ENCODE measurements at regions not wholly inside any gene's neighbourhood (a gene's known extent, or its start where the extent isn't known, plus 50 kb on each side); places are given as distances from the start of the nearest gene placed in this dataset.
"Not testable (repeated sequence)": the region's sequence is repeated elsewhere in the genome, so short reads cannot be mapped to it uniquely, and the experiment has no call there.

DNA sequence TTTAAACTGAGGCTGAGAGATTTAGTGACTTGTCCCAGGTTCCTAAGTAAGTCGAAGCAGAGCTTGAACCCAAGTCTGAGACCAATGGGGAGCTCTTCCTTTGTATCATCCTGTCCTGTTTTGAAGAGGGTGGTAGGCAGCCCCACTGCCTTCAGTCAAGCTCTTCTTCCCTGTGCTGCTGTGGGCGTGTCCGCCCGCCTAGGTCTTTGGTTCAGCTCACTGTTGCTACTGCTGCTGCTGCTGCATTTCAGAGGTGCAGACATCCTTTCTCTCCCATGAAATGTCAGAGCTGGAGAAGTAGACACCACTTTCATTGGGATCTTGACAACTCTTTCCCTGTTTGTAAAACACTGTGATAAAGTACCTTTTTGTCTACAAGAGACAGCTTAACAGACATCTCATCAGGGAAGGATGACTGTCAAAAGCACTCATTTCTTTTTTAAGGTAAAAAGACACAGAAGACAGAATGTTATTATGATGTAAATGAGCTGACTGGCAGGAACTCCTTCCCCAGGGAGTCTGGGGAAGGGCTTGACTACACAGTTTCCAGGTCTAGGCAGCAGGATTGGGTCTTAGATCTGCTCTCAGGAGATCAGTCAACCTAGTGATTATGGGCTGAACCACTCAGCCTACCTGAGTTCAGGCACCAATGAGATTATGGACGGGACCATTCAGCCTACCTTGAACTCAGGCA lies 91.7 kb upstream of the TRIB2 start:
- DNase-seq (ENCODE audit: low spot score): no peak

DNA sequence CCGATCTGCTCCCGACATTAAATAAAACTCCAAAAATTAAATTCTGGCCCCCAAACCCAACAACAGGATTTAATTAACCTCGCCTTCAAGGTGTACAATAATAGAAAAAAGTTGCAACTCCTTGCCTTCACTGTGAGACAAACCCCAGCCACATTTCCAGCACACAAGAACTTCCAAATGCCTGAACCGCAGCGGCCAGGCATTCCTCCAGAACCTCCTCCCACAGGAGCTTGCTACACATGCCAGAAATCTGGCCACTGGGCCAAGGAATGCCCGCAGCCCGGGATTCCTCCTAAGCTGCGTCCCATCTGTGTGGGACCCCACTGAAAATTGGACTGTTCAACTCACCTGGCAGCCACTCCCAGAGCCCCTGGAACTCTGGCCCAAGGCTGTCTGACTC lies 88.2 kb upstream of the TRIB2 start:
- not testable (repeated sequence) for DNase-seq (ENCODE audit: low spot score)

DNA sequence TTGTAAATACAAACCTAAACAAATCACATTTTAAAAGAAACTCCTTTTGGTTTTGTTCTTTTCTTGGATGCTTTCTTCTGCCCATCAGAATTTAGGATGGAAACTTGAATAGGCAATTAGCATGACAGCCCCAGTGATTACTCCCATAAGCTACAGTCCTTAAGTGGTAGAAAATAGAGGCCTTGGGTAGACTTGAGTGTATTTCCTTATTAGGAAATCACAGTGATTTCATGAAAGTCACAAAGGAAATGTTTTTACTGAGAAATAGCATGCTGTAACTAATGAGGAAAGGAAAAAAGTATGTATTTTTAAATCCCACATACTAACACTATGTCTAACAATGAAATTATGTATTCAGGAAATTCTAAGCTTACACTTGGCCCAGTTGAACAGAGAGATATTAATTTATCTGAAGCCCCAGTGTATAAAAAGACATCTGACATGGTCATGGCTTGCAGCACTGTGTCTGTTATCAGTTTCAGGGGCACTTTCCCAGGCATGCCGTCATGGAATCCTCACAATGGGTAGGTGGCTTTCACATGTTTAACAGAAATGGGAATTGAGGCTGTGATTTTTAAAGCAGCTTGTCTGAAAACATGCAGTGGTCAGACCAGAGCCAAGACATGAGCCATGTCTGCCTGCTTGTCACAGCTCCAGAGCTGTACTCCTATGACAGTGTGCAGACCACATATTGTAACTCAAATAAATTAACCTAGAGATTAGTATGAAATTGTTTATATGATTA lies 79.7 kb upstream of the TRIB2 start:
- no peak for DNase-seq (ENCODE audit: low spot score)

DNA sequence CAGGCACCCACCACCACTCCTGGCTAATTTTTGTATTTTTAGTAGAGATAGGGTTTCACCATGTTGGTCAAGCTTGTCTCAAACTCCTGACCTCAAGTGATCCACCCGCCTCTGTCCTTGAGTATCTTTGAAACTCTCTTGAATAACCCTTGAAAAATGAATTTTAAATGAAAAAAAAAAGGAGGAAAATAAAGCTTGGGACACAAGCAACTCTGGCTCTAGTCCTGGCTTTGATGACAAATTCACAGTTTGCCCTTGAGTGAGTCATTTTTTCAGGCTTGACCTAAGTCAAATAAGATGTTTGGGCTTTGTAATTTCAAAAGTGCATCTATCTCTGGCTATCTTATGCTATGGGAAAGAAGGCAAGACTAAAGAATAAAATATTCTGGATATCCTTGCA lies 79.0 kb upstream of the TRIB2 start:
- DNase-seq (ENCODE audit: low spot score): no peak

DNA sequence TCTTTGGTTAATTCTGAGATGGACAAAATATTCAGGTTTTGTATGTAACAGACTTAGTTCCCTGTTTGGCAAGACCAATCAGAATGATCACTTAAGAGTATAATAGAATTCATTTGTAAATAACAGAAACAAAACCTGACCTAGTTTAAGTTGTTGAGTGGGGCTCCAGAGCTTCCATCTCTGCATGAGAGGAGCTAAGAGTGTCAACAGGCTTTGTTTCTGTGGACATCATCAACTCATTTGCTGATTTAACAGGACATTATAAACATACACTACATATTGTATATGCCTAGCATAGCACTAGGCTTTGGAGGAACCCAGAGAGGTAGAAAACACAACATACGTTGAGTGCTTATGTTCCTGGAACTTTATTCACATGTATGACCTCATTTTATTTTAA lies 75.3 kb upstream of the TRIB2 start:
- no peak for DNase-seq (ENCODE audit: low spot score)

DNA sequence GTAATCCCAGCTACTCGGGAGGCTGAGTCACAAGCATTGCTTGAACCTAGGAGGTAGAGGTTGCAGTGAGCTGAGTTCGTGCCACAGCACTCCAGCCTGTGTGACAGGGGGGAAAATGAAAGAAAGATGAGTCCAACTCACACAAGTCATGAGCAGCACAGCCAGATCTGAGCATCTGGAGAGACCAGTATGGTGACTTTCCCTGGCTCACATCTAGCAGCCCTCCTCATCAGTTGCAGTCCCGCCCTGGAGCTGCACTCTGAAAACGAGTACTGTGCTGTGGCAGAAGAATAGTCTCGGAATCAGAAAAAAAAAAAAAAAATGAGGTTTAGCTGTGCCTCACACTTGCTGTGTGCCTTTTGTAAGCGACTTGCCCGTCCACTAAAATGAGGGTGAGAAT lies 74.4 kb upstream of the TRIB2 start:
- no peak for DNase-seq (ENCODE audit: low spot score)

DNA sequence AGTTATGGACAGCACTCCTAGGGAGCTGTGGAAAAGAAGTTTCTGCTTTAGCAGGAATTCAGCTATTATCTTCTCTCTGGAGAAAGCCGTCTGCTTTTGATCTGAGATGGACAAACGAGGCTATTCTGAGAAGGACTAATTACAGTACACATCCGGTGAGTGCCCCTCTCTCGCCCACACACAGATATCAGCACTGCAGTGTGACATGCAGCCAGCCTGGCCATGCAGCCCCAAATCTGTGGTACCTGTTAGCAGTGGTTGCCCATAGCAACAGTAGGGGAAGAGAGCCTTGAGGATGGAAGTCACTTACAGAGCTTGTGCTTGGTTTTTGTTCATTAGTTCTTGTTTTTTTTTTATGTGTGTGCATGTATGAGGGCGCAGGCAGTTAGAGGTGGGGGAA lies 73.9 kb upstream of the TRIB2 start:
- no peak for DNase-seq (ENCODE audit: low spot score)

DNA sequence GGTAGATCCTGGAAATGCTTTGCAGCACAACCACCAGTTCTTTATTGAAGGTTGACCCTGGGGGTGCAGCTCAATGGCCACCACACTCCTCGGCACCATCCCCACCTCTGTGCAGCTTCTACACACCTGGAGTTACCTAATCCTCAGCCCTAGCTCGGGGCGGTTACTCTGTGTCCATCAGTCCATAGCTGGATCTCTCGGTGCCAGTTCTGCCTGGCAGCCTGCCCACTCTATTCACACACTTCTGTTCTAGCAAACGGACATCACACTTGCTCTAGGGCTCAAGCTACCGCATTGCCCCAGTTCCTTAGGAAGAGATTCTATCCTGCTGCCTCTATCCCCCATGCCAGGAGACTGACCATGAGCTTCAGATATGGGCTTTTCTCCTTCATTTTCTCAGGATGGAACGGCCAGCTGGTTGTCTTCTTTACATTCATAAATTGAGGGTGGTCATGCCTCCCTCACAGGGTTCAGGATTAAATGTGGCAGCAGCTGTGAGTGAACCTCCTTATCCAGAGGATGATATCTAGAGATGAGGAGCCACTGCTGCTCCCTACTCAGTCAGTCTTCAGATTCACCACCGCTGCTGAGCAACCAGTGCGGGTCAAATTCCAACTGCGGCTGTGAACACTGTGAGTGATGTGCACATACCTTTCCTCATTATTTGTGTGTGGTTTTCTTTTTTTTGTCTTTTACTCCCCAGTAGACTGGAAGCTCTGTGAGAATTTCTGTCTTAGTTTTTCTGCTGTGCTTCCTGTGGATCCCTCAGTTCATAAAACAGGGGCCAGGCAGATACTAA lies 66.9 kb upstream of the TRIB2 start:
- no peak for DNase-seq (ENCODE audit: low spot score)

DNA sequence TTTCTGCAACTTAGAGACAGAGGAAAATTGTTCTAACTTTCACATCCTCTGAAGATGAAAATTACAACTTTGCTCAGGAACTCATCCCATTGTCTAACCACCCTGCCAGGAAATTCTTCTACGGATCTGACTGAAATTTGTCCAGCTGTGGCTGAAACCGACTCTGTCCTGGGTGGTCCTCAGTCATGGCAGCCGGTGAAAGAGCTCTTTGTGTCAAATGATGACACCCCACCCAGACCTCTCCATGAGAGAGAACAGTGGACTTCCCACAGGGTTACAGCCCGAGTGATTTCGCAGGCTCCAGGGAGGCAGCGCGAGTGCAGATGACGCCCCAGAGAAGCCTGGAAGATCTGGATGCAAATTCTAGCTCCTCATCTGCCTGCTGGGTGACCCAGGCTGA lies 65.1 kb upstream of the TRIB2 start:
- no peak for DNase-seq (ENCODE audit: low spot score)

DNA sequence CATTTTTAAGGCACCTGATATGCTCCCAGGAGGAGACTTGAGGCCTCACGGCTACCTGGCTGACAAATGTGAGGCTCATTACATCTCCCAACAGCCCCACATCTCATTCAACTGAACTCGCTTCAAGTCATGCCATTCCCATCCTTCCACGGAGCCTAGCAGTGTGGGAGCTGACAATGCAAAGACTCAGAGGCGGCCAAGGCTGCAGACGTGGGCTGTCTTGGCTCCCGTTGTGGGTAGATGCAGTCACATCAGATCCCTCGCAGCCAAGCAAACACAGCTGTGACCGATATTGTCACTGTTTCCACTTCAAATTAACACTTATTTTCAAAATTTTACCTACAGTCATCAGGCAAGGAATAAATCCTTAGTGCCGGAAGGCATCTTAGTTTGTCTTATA lies 64.0 kb upstream of the TRIB2 start:
- no peak for DNase-seq (ENCODE audit: low spot score)

DNA sequence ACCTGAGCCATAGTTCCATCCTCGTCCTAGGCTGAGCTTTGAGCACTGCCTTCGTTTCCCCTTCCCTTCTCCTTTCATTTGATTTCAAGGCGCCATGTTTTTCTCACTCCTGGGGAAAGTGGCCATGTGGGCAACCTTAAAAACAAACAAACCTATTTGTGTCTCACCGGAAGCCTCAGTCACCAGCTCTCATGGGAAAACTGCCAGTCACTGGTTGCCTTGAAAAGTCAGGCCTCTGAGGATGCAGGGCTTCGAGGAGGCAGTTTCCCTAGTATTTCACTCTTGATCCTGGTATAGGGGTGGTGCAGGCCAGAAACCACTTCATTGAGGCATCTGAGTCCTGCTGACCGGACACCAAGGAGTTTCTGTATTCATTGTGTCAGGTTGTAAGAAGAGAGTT lies 59.2 kb upstream of the TRIB2 start:
- no peak for DNase-seq (ENCODE audit: low spot score)

DNA sequence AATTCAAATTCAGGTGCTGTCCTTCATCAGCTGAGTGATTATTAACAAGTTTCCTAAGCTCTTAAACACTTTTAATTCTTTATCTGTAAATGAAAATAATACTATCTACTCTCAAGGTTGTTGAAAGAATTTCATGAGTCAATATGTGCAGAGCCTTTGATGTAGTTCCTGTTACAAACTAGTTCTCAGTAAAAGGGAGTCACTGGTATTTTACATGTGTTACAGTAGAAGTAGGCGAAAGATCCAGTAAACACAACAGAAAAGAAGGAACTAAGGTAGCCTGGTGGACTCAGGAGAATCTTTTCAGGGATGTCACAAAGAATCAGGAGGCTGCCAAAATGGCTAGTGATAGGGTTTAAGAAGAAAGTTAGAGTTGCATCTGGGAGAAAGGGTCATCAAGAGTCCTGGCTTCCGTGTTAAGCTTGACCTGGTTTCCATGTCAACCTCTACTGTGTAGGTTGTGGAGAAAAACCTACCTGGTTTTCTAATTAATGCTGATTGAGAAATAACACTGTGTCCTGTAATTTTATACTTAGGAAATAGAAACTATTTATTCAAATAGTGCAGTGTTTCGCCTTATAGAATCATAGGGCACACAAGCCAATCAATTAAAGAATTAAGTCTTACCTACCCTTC lies 58.3 kb upstream of the TRIB2 start:
- no peak for DNase-seq (ENCODE audit: low spot score)

DNA sequence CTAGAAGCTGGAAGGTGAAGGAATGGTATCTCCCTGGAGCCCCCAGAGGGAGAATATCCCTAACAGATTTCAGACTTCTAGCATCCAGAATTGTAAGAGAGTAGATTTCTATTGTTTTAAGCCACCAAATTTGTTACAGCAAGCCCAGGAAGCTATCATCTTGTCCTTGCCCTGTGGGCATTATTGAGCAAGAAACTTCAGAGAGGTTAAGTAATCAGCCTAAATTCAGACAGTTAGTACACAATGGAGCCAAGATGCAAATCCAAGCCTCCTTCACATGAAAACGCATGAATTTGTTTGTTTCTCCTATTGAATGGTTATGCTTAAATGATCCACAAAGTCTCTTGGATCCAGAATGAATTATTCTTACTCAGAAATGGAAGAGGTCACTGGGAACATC lies 55.2 kb upstream of the TRIB2 start:
- DNase-seq (ENCODE audit: low spot score): no peak

DNA sequence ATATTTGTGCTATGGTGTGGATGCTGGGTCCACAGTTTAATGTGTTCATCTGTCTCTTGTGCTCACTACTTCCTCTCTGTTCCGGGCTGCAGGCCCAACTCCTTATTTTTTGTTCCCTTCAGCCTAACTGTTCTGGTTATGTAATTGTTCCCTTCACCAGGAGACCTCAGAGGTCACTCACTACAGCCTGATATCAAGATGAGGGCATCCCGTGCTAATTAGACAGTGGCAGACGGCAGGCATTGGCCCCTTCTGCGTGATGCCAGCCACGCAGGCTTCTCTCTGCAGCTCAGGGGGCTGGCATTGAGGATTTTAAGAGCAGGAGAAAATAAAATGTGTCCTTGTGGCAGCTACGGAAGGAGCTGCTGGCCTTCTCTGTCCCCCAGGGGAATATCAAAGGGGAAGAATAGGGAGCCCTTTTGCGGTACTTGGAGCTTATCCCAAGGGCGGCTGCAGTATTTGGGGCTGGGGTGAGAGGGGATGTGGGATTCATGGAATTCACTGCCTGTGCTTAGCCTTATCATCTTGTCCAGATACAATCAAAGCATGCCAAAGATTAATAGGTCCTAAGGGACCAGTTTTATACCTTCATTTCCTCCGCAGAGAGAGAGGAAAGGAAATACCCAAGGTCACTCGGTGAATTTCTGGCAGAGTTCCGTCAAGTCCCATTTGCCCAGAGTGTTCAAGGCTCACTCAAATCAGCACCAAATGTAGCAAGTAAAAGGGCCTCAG lies 53.3 kb upstream of the TRIB2 start:
- DNase-seq (ENCODE audit: low spot score): no peak

DNA sequence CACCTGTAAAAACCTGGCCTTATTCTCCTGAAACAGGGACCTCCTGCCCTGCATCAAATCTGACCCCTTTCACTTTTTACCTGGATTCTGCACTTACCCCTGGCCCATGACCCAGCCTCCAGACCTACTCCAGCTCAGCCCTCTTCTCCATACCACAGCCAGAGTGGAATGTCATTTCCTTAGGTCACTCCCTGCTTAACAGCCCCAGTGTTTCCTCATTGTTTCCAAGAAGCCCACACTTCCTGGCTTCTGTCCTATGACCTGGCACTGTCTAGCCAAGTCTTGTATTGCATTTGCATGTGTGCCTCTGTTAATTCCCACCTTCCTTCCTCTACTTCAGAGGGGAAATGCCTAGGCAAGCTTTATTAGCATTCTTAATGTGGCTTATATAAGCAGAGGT lies 51.4 kb upstream of the TRIB2 start:
- DNase-seq (ENCODE audit: low spot score): no peak

DNA sequence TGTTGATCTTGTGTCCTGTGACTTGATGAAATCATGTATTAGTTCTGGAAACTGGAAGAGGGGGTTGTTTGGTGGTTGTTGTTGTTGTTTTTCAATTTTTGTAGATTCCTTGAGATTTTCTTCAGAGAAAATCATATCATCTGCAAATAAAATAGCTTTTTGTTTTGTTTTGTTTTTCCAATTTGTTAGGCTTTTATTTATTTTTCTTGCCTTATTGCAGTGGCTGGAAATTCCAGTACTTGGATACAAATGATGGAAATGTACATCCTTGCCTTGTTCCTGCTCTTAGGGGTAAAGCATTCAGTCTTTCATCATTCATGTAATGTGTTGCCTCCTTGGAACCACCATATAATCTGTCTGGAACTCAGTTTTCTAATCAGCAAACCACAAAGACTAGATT lies 50.3 kb upstream of the TRIB2 start:
- no peak for DNase-seq (ENCODE audit: low spot score)
